HL-60 (cell line): ENCODE measurements at regions not wholly inside any gene's neighbourhood (a gene's known extent, or its start where the extent isn't known, plus 50 kb on each side); places are given as distances from the start of the nearest gene placed in this dataset.

ENCODE experiments used
- DNase-seq, 2 experiments: peaks; one replicate each; pipeline ENCODE4 v3.0.0-alpha.2; 2010 to 2020; ENCODE audit warnings: low read depth in 1 of 2, low spot score in 1 of 2
- H3K27ac ChIP-seq: fragments of 250-450 bp; sonication (Bioruptor Pico); replicated peaks from 2 replicates; pipeline ENCODE4 v1.5.1; 2020; ENCODE audit warnings: mild to moderate bottlenecking, moderate library complexity
- H3K27me3 ChIP-seq: fragments of 250-450 bp; sonication (Bioruptor Pico); 2 replicates; pipeline ENCODE4 v1.5.1; 2021; ENCODE audit warnings: mild to moderate bottlenecking, moderate library complexity; ENCODE audit not compliant: insufficient read depth, poor library complexity, severe bottlenecking
- H3K4me3 ChIP-seq: replicated peaks from 2 replicates; pipeline ENCODE4 v1.5.1; 2011; ENCODE audit warnings: mild to moderate bottlenecking, control low read depth, low read length; ENCODE audit not compliant: insufficient read depth
- GABPA ChIP-seq: IDR thresholded peaks from 2 replicates; pipeline ENCODE4 v1.6.1; 2012; ENCODE audit warnings: low read depth
- POLR2AphosphoS5 ChIP-seq: IDR thresholded peaks from 2 replicates; pipeline ENCODE4 v1.6.1; 2012; ENCODE audit warnings: low read depth
- SPI1 ChIP-seq: IDR thresholded peaks from 2 replicates; pipeline ENCODE4 v1.6.1; 2012; ENCODE audit warnings: low read depth, mild to moderate bottlenecking, borderline replicate concordance
- TF ChIP-seq, protein P1 (sequence below): IDR thresholded peaks from one replicate; pipeline ENCODE4 v1.5.1; 2011; ENCODE audit warnings: low read length, control low read depth, inconsistent platforms; ENCODE audit not compliant: insufficient read depth
- TF ChIP-seq, protein P2 (sequence below): IDR thresholded peaks from 2 replicates; pipeline ENCODE4 v1.6.1; 2012; ENCODE audit warnings: low read depth; ENCODE audit not compliant: insufficient replicate concordance

DNA sequence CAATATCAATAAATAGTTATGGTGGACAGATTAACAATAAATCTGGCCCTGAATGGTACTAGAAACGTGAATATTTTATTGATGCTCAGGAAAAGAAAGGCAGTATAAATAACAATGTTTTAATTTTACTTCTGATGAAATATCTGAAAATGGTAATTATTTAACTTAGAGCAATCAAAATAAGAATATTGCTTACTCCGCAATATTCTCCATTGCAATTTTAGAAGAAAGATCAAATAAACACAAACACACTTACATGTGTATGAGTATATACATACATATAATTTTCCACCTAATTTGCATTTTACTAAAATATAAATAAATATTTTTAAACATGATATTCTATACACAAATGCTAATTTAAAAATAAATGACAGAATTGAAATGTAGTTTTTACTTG lies 1130.5 kb downstream of the NCAM2 start:
- H3K27ac ChIP-seq: no peak overlapping the region
- H3K27me3 ChIP-seq: no peaks in the 10 kb centered on the region
- TF ChIP-seq SPI1: no peak
- no peak for TF ChIP-seq GABPA
- TF ChIP-seq, protein P1, sequence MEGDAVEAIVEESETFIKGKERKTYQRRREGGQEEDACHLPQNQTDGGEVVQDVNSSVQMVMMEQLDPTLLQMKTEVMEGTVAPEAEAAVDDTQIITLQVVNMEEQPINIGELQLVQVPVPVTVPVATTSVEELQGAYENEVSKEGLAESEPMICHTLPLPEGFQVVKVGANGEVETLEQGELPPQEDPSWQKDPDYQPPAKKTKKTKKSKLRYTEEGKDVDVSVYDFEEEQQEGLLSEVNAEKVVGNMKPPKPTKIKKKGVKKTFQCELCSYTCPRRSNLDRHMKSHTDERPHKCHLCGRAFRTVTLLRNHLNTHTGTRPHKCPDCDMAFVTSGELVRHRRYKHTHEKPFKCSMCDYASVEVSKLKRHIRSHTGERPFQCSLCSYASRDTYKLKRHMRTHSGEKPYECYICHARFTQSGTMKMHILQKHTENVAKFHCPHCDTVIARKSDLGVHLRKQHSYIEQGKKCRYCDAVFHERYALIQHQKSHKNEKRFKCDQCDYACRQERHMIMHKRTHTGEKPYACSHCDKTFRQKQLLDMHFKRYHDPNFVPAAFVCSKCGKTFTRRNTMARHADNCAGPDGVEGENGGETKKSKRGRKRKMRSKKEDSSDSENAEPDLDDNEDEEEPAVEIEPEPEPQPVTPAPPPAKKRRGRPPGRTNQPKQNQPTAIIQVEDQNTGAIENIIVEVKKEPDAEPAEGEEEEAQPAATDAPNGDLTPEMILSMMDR: no peak
- TF ChIP-seq, protein P2, sequence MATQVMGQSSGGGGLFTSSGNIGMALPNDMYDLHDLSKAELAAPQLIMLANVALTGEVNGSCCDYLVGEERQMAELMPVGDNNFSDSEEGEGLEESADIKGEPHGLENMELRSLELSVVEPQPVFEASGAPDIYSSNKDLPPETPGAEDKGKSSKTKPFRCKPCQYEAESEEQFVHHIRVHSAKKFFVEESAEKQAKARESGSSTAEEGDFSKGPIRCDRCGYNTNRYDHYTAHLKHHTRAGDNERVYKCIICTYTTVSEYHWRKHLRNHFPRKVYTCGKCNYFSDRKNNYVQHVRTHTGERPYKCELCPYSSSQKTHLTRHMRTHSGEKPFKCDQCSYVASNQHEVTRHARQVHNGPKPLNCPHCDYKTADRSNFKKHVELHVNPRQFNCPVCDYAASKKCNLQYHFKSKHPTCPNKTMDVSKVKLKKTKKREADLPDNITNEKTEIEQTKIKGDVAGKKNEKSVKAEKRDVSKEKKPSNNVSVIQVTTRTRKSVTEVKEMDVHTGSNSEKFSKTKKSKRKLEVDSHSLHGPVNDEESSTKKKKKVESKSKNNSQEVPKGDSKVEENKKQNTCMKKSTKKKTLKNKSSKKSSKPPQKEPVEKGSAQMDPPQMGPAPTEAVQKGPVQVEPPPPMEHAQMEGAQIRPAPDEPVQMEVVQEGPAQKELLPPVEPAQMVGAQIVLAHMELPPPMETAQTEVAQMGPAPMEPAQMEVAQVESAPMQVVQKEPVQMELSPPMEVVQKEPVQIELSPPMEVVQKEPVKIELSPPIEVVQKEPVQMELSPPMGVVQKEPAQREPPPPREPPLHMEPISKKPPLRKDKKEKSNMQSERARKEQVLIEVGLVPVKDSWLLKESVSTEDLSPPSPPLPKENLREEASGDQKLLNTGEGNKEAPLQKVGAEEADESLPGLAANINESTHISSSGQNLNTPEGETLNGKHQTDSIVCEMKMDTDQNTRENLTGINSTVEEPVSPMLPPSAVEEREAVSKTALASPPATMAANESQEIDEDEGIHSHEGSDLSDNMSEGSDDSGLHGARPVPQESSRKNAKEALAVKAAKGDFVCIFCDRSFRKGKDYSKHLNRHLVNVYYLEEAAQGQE: no peak
- no peak for TF ChIP-seq POLR2AphosphoS5
- no peak for DNase-seq
- no peak overlapping the region for H3K4me3 ChIP-seq

DNA sequence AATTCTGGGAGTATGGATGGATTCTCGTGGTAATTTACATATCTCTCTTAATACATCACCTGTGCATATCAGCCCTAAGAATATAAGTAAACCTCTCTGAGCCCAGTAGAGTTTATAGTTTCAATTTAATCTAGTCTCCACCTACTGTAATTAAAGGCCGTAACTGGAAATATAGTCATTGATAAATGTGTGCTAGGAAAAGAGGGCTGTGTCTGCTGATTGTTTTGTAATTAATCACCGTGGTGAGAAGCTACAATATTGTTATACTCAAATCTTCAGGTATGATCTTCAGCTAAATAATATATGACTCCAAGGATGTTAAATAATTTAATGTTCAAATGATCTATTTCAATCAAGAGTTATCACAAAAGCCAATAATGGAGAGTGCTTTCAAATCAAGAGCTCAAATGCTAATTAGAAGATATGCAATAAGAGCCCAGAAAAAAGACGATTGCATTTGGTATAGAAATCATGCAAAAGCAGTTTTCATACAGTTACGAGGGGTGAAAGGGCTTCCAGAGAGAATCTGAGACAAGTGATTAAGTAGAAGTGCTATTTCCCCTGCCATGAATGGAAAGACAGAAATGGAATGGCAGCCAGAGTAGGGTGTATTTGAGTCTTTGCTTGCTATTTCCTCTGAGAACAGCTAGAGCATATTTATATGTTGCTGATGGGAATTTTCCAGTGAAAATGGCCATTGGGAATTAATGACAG lies 1134.3 kb downstream of the NCAM2 start:
- no peak overlapping the region for H3K27ac ChIP-seq

DNA sequence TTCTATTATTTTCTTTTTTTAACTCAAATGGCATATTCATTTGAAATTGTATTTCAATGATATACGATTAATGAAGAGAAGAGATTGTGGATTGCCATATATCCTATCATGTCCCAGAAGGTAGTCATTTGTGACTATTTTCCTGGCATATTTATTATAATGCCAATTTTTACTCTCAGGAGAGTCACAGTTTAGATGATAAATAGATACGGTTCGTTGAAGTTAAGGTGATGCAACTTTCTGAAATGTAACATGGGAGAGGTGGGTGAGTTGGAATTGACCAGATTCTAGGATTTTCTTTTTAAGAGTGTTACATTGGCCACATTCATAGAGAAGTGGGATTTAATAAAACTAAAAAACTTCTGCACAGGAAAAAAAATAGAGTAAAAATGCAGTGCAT lies 1138.5 kb downstream of the NCAM2 start:
- Histone ChIP-seq H3K4me3 (no peak overlapping the region), H3K27ac (no peak overlapping the region), H3K27me3 (no peaks in the 10 kb centered on the region)
- DNase-seq: no peak
- TF ChIP-seq GABPA (no peak), SPI1 (no peak), POLR2AphosphoS5 (no peak)
- TF ChIP-seq, protein P2: no peak
- TF ChIP-seq, protein P1: no peak

More for the DNA sequence above, 1134.3 kb downstream of the NCAM2 start:
- no peak for DNase-seq
- TF ChIP-seq, protein P2: no peak
- no peak for TF ChIP-seq GABPA
- TF ChIP-seq, protein P1: no peak
- no peak for TF ChIP-seq SPI1
- no peak overlapping the region for H3K4me3 ChIP-seq
- H3K27me3 ChIP-seq: no peaks in the 10 kb centered on the region
